ENCODE measurements at regions not wholly inside any gene's neighbourhood (a gene's known extent, or its start where the extent isn't known, plus 50 kb on each side); places are given as distances from the start of the nearest gene placed in this dataset.

GRCh38 chr2:34912084-34912483 lies 1313.0 kb upstream of the FAM98A start:
- ChIA-PET CTCF (no interaction called here), POLR2A (no interaction called here)

- ChIA-PET POLR2A (no interaction called here), CTCF (no interaction called here)
These were observed 1311.0 kb upstream of the FAM98A start for GRCh38 chr2:34909992-34910705.

GRCh38 chr2:34907812-34908211 lies 1308.7 kb upstream of the FAM98A start:
- CTCF ChIA-PET: no interaction called here
- POLR2A ChIA-PET: no interaction called here

GRCh38 chr2:34901739-34902138 lies 1302.6 kb upstream of the FAM98A start:
- ChIA-PET POLR2A (no interaction called here), CTCF (no interaction called here)

GRCh38 chr2:34899079-34899478 lies 1300.0 kb upstream of the FAM98A start:
- POLR2A ChIA-PET: no interaction called here
- CTCF ChIA-PET: no interaction called here

- ChIA-PET POLR2A (no interaction called here), CTCF (no interaction called here)
These were observed 1293.7 kb upstream of the FAM98A start for GRCh38 chr2:34892766-34893165.

GRCh38 chr2:34892256-34892655 lies 1293.2 kb upstream of the FAM98A start:
- POLR2A ChIA-PET: no interaction called here
- CTCF ChIA-PET: no interaction called here

- POLR2A ChIA-PET: no interaction called here
- CTCF ChIA-PET: no interaction called here
These were observed 1276.1 kb upstream of the FAM98A start for GRCh38 chr2:34875091-34875745.

- POLR2A ChIA-PET: no interaction called here
- CTCF ChIA-PET: no interaction called here
These were observed 1254.5 kb upstream of the FAM98A start for GRCh38 chr2:34853646-34854045.

- ChIA-PET CTCF (no interaction called here), POLR2A (no interaction called here)
These were observed 1252.7 kb upstream of the FAM98A start for GRCh38 chr2:34851804-34852203.

- POLR2A ChIA-PET: no interaction called here
- CTCF ChIA-PET: no interaction called here
These were observed 1250.7 kb upstream of the FAM98A start for GRCh38 chr2:34849827-34850226.

- ChIA-PET CTCF (no interaction called here), POLR2A (no interaction called here)
These were observed 1249.6 kb upstream of the FAM98A start for GRCh38 chr2:34848691-34849090.

- CTCF ChIA-PET: no interaction called here
- POLR2A ChIA-PET: no interaction called here
These were observed 1249.0 kb upstream of the FAM98A start for GRCh38 chr2:34848132-34848531.

- ChIA-PET CTCF (no interaction called here), POLR2A (no interaction called here)
These were observed 1245.5 kb upstream of the FAM98A start for GRCh38 chr2:34844629-34845028.

GRCh38 chr2:34838408-34838807 lies 1239.3 kb upstream of the FAM98A start:
- POLR2A ChIA-PET: no interaction called here
- CTCF ChIA-PET: no interaction called here

- ChIA-PET CTCF (no interaction called here), POLR2A (no interaction called here)
These were observed 1237.3 kb upstream of the FAM98A start for GRCh38 chr2:34836361-34836760.

- POLR2A ChIA-PET: no interaction called here
- CTCF ChIA-PET: no interaction called here
These were observed 1232.0 kb upstream of the FAM98A start for GRCh38 chr2:34831096-34831495.

GRCh38 chr2:34828481-34828880 lies 1229.4 kb upstream of the FAM98A start:
- ChIA-PET CTCF (no interaction called here), POLR2A (no interaction called here)

GRCh38 chr2:34827398-34827797 lies 1228.3 kb upstream of the FAM98A start:
- CTCF ChIA-PET: no interaction called here
- POLR2A ChIA-PET: no interaction called here

- POLR2A ChIA-PET: no interaction called here
These were observed 1226.6 kb upstream of the FAM98A start for GRCh38 chr2:34825686-34826085.

GRCh38 chr2:34822616-34823015 lies 1223.5 kb upstream of the FAM98A start:
- ChIA-PET CTCF (no interaction called here), POLR2A (no interaction called here)

More at GRCh38 chr2:34825686-34826085, 1226.6 kb upstream of the FAM98A start:
- CTCF ChIA-PET: no interaction called here

- POLR2A ChIA-PET: no interaction called here
- CTCF ChIA-PET: no interaction called here
These were observed 1216.1 kb upstream of the FAM98A start for GRCh38 chr2:34815052-34815741.
